OCI-LY7 (cell line): ENCODE measurements at regions not wholly inside any gene's neighbourhood (a gene's known extent, or its start where the extent isn't known, plus 50 kb on each side); places are given as distances from the start of the nearest gene placed in this dataset. TPM values are rescaled to one million over a fixed set of nuclear protein-coding genes. Genes with fewer than 3 reads are reported as not detected.
"Not testable (repeated sequence)": the region's sequence is repeated elsewhere in the genome, so short reads cannot be mapped to it uniquely, and the experiment has no call there.

Source experiments
- BruUV-seq: library from RNA; stranded (reverse); fragments of 400-500 nt; replicated peaks from 2 replicates; lab custom pipeline; 2021; lab: Mats Ljungman, UMichigan
- CTCF ChIA-PET: fragments of 300-600 bp; sonication (Branson Sonifier 250); formaldehyde crosslinking; loops from one replicate; lab custom pipeline; 2022; ENCODE audit warnings: antibody characterized with exemption; ENCODE audit not compliant: unreplicated experiment; lab: Charles Lee
- POLR2A ChIA-PET: fragments of 300-600 bp; sonication (Branson Sonifier 250); formaldehyde crosslinking; loops from one replicate; lab custom pipeline; 2022; ENCODE audit warnings: antibody characterized with exemption; lab: Charles Lee
- DNase-seq: peaks from one replicate; pipeline ENCODE4 v3.0.0-alpha.2; 2015; ENCODE audit warnings: low spot score
- H2AFZ ChIP-seq: fragments of 200-600 bp; sonication (generic), shearing (Covaris generic); 2 replicates; pipeline ENCODE4 v1.6.1; 2014; ENCODE audit warnings: mild to moderate bottlenecking, antibody characterized with exemption, low read length, moderate library complexity
- H3K27ac ChIP-seq: fragments of 200-600 bp; sonication (generic); 2 replicates; pipeline ENCODE4 v1.5.1; 2014; ENCODE audit warnings: mixed run types, low read depth, mild to moderate bottlenecking, moderate library complexity, low read length, inconsistent platforms; ENCODE audit not compliant: poor library complexity, severe bottlenecking
- H3K36me3 ChIP-seq: fragments of 200-600 bp; sonication (generic); 2 replicates; pipeline ENCODE4 v1.6.1; 2014; ENCODE audit warnings: mild to moderate bottlenecking, antibody characterized with exemption, low read length, moderate library complexity, mixed read lengths; ENCODE audit not compliant: insufficient read depth
- H3K4me1 ChIP-seq: fragments of 200-600 bp; sonication (generic); 2 replicates; pipeline ENCODE4 v1.5.1; 2014; ENCODE audit warnings: mild to moderate bottlenecking, low read length; ENCODE audit not compliant: insufficient read depth, poor library complexity, severe bottlenecking
- H3K4me2 ChIP-seq: fragments of 200-600 bp; sonication (generic); 2 replicates; pipeline ENCODE4 v1.6.1; 2014; ENCODE audit warnings: mild to moderate bottlenecking, low read length
- H3K4me3 ChIP-seq: fragments of 200-600 bp; sonication (generic); 2 replicates; pipeline ENCODE4 v1.5.1; 2014; ENCODE audit warnings: mild to moderate bottlenecking, low read depth, low read length; ENCODE audit not compliant: poor library complexity, severe bottlenecking
- H3K79me2 ChIP-seq: fragments of 200-600 bp; sonication (generic); 2 replicates; pipeline ENCODE4 v1.6.1; 2016; ENCODE audit warnings: low read depth, mild to moderate bottlenecking, low read length, moderate library complexity, mixed read lengths; ENCODE audit not compliant: insufficient read depth
- H3K9me2 ChIP-seq: fragments of 200-600 bp; sonication (generic); 2 replicates; pipeline ENCODE4 v1.6.1; 2016; ENCODE audit warnings: mild to moderate bottlenecking, low read length, mixed read lengths; ENCODE audit not compliant: insufficient read depth
- H3K9me3 ChIP-seq: fragments of 200-600 bp; sonication (generic); 2 replicates; pipeline ENCODE4 v1.6.1; 2014; ENCODE audit warnings: mild to moderate bottlenecking, mixed run types, low read length, mixed read lengths
- H4K20me1 ChIP-seq: fragments of 200-600 bp; sonication (generic); 2 replicates; pipeline ENCODE4 v1.6.1; 2014; ENCODE audit warnings: mild to moderate bottlenecking, antibody characterized with exemption, low read length, moderate library complexity, mixed read lengths; ENCODE audit not compliant: insufficient read depth
- EZH2phosphoT487 ChIP-seq: fragments of 200-600 bp; sonication (generic); IDR thresholded peaks from 2 replicates; pipeline ENCODE4 v1.6.1; 2018; ENCODE audit warnings: low read depth, borderline replicate concordance, mild to moderate bottlenecking, mixed run types, antibody characterized with exemption, low read length, moderate library complexity, mixed read lengths
- intact Hi-C: fragments of 100-400 bp; cut with micrococcal nuclease; formaldehyde crosslinking; loops from one replicate; pipeline ENCODE4 v1.10.0; 2022; ENCODE audit not compliant: unreplicated experiment
- small RNA-seq: library from RNA; depleted of rRNA; stranded (forward); fragments of <200 nt; gene quantifications from one replicate; pipeline ENCODE3, GENCODE V24; 2014
- TF ChIP-seq, protein P1 (sequence below): fragments of 200-600 bp; sonication (generic); conservative IDR thresholded peaks from 2 replicates; pipeline ENCODE4 v1.5.1; 2014; ENCODE audit warnings: mild to moderate bottlenecking, antibody characterized with exemption, low read length, moderate library complexity, mixed read lengths

DNA sequence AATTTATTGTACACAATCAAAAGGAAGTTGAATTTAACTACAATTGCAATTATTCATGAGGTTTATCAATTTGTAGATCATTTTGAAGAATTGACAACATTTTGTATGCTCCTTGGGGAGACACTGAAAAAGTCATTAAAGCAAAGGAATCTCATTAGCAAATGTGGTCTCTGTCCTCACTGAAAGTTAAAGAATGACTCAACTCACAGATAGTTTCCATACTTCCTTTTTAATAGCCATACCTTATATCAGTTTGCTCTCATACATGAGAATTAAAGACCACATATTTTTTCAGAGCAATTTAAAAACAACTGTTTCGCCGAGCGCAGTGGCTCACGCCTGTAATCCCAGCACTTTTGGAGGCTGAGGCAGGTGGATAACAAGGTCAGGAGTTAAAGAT is 55.1 kb upstream of the KIF2A start:
- DNase-seq, H3K4me3 ChIP-seq, POLR2A ChIA-PET, H4K20me1 ChIP-seq, H3K9me3 ChIP-seq, BruUV-seq, CTCF ChIA-PET, H3K4me1 ChIP-seq, intact Hi-C loops, H3K9me2 ChIP-seq, H3K79me2 ChIP-seq, H3K36me3 ChIP-seq, H2AFZ ChIP-seq, H3K27ac ChIP-seq, H3K4me2 ChIP-seq: not testable (repeated sequence)

- H3K4me2 ChIP-seq, POLR2A ChIA-PET, H4K20me1 ChIP-seq, H3K27ac ChIP-seq, intact Hi-C loops, H3K4me3 ChIP-seq, CTCF ChIA-PET, BruUV-seq, H3K79me2 ChIP-seq, DNase-seq, H3K36me3 ChIP-seq, H3K9me2 ChIP-seq, H2AFZ ChIP-seq, H3K9me3 ChIP-seq: not testable (repeated sequence)
- peaks cover 12% of the 10 kb centered on the region for H3K4me1 ChIP-seq
These were observed 53.5 kb upstream of the KIF2A start for GRCh38 chr5:62252519-62252918.

GRCh38 chr5:62255551-62255950 is 50.5 kb upstream of the KIF2A start:
- BruUV-seq, DNase-seq, H2AFZ ChIP-seq, H3K4me3 ChIP-seq, H3K9me3 ChIP-seq, intact Hi-C loops, POLR2A ChIA-PET, CTCF ChIA-PET, H3K4me2 ChIP-seq, H3K9me2 ChIP-seq, H3K79me2 ChIP-seq, H4K20me1 ChIP-seq, H3K36me3 ChIP-seq, H3K27ac ChIP-seq: not testable (repeated sequence)
- peaks cover 22% of the 10 kb centered on the region for H3K4me1 ChIP-seq

DNA sequence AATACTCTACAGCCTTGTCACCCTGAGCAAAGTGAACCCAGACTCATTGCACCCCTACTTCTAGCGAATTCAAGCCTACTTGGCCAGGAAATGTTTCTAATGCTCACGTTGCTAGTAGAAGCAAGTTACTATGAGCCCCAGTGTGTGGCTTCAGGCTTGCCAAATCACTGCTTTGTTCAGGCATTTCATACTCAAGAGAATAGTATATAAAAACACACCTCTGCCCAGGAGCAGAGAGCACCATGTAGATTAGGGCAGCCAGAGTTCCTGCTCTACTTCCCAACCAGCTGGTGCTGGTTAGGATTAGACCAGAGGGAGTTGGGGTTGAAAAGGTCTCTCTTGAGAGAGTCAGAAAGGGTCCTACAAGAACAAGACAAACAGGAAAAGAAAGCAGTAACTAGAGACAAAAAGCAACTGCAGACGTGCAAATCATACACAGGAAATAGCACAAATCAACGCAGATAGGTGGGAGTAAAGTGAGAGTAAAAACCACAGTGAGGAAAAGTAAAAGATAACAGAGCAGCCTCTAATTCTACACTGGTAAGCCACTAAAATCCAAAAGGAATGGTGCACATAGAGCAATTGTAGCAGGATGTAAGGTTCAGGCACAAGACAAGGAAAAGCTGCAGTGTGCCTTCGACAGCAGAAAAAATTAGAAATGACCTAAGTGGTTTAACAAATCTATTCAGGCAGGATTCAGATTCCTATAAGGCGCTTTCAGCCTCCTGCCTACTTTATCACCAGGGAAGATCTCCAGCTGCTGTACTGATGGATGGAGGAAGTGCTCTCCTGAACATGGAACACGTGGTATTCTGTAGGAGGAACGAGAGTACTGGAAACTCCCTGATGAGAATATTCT is 49.6 kb upstream of the KIF2A start:
- Histone ChIP-seq H3K9me2 (no peaks in the 10 kb centered on the region), H3K36me3 (no peaks in the 10 kb centered on the region), H3K4me2 (peak overlapping the region; percentile 60), H3K4me1 (peaks cover 26% of the 10 kb centered on the region), H3K27ac (peak overlapping the region; percentile 38), H4K20me1 (no peaks in the 10 kb centered on the region), H3K9me3 (no peaks in the 10 kb centered on the region), H2AFZ (peak overlapping the region; percentile 99), H3K79me2 (no peaks in the 10 kb centered on the region), H3K4me3 (peak overlapping the region; percentile 4)
- intact Hi-C loops, result no loop called here
- no peak for TF ChIP-seq EZH2phosphoT487
- TF ChIP-seq, protein P1, sequence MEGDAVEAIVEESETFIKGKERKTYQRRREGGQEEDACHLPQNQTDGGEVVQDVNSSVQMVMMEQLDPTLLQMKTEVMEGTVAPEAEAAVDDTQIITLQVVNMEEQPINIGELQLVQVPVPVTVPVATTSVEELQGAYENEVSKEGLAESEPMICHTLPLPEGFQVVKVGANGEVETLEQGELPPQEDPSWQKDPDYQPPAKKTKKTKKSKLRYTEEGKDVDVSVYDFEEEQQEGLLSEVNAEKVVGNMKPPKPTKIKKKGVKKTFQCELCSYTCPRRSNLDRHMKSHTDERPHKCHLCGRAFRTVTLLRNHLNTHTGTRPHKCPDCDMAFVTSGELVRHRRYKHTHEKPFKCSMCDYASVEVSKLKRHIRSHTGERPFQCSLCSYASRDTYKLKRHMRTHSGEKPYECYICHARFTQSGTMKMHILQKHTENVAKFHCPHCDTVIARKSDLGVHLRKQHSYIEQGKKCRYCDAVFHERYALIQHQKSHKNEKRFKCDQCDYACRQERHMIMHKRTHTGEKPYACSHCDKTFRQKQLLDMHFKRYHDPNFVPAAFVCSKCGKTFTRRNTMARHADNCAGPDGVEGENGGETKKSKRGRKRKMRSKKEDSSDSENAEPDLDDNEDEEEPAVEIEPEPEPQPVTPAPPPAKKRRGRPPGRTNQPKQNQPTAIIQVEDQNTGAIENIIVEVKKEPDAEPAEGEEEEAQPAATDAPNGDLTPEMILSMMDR, result no peak
- CTCF ChIA-PET, result no interaction called here
- peak; percentile 30 for DNase-seq
- BruUV-seq, result no TSS peak
- POLR2A ChIA-PET, result no interaction called here

Small RNA genes lying in the stretch of these regions (small RNA-seq; reads per million reads assigned to genes)
- gene RN7SKP157, result not detected
- gene RNU6-913P, result not detected
